ENCODE measurements at regions not wholly inside any gene's neighbourhood (a gene's known extent, or its start where the extent isn't known, plus 50 kb on each side); places are given as distances from the start of the nearest gene placed in this dataset.

- Mint-ChIP-seq H3K36me3 (no peaks in the 10 kb centered on the region), H3K27me3 (peaks cover 12% of the 10 kb centered on the region), H3K9me3 (peaks cover 0 to 6% (median 2%) of the 10 kb centered on the region in 7 donors), H3K27ac (no peak overlapping the region), H3K4me3 (no peak overlapping the region), H3K4me1 (no peaks in the 10 kb centered on the region)
- DNase-seq (no peak), ATAC-seq (ENCODE audit: low read depth in 2 of 2) (no peak)
- Histone ChIP-seq H3K27ac (ENCODE audit: insufficient read depth, low read length, poor library complexity, severe bottlenecking) (no peak overlapping the region), H3K27me3 (ENCODE audit: control insufficient read depth, insufficient read depth, low read length) (no peaks in the 10 kb centered on the region), H3K4me3 (ENCODE audit: low read depth, low read length) (no peak overlapping the region), H3K36me3 (ENCODE audit: control insufficient read depth, insufficient read depth, low read length) (no peaks in the 10 kb centered on the region), H3K4me1 (ENCODE audit: control insufficient read depth, insufficient read depth, low read length, poor library complexity, severe bottlenecking) (no peaks in the 10 kb centered on the region), H3K9me3 (ENCODE audit: control insufficient read depth in 2 of 2, low read length in 2 of 2) (no peaks in the 10 kb centered on the region)
Measured at GRCh38 chr6:18567380-18567779, 180.2 kb downstream of the RNF144B start.

GRCh38 chr6:18577491-18577890 lies 190.3 kb downstream of the RNF144B start:
- no peaks in the 10 kb centered on the region for H3K36me3 ChIP-seq (ENCODE audit: control insufficient read depth, insufficient read depth, low read length)
- ATAC-seq (ENCODE audit: low read depth in 2 of 2): no peak
- H3K27me3 Mint-ChIP-seq: peaks cover 10% of the 10 kb centered on the region

GRCh38 chr6:18579166-18579565 lies 192.0 kb downstream of the RNF144B start:
- Mint-ChIP-seq H3K36me3 (no peaks in the 10 kb centered on the region), H3K4me3 (no peak overlapping the region)
- no peak overlapping the region for H3K4me3 ChIP-seq (ENCODE audit: low read depth, low read length)

More at GRCh38 chr6:18577491-18577890, 190.3 kb downstream of the RNF144B start:
- Histone ChIP-seq H3K4me1 (ENCODE audit: control insufficient read depth, insufficient read depth, low read length, poor library complexity, severe bottlenecking) (no peaks in the 10 kb centered on the region), H3K27me3 (ENCODE audit: control insufficient read depth, insufficient read depth, low read length) (no peaks in the 10 kb centered on the region), H3K9me3 (ENCODE audit: control insufficient read depth in 2 of 2, low read length in 2 of 2) (no peaks in the 10 kb centered on the region), H3K4me3 (ENCODE audit: low read depth, low read length) (no peak overlapping the region), H3K27ac (ENCODE audit: insufficient read depth, low read length, poor library complexity, severe bottlenecking) (no peak overlapping the region)
- H3K4me1 Mint-ChIP-seq: no peaks in the 10 kb centered on the region
- no peak for DNase-seq
- no peak overlapping the region for H3K27ac Mint-ChIP-seq
- peaks cover 0 to 7% (median 4%) of the 10 kb centered on the region in 7 donors for H3K9me3 Mint-ChIP-seq
- no peaks in the 10 kb centered on the region for H3K36me3 Mint-ChIP-seq
- H3K4me3 Mint-ChIP-seq: no peak overlapping the region

DNA sequence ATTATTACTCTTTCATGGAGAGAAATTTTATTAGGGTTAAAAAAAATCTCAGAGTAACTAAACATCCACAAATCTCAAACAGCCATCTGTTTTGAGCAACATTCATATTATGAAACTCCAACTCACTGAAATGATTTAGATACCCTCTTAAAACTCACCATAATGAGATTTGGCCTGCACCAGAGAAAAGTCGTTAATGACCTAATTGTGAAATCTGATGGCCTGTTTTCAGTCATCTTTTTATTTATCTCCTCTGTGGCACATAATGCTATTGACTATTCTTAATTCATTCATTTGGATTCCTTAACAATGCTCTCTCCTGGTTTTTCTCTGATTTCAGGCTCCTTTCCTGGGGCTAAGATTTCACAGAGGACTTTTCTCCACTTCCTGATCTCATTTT lies 192.7 kb downstream of the RNF144B start:
- Histone ChIP-seq H3K27me3 (ENCODE audit: control insufficient read depth, insufficient read depth, low read length) (no peaks in the 10 kb centered on the region), H3K27ac (ENCODE audit: insufficient read depth, low read length, poor library complexity, severe bottlenecking) (no peak overlapping the region), H3K9me3 (ENCODE audit: control insufficient read depth in 2 of 2, low read length in 2 of 2) (no peaks in the 10 kb centered on the region), H3K4me1 (ENCODE audit: control insufficient read depth, insufficient read depth, low read length, poor library complexity, severe bottlenecking) (no peaks in the 10 kb centered on the region), H3K36me3 (ENCODE audit: control insufficient read depth, insufficient read depth, low read length) (no peaks in the 10 kb centered on the region), H3K4me3 (ENCODE audit: low read depth, low read length) (no peak overlapping the region)
- no peak overlapping the region for H3K4me3 Mint-ChIP-seq
- no peaks in the 10 kb centered on the region for H3K36me3 Mint-ChIP-seq
- peaks cover 5% of the 10 kb centered on the region for H3K27me3 Mint-ChIP-seq
- no peaks in the 10 kb centered on the region for H3K4me1 Mint-ChIP-seq
- DNase-seq: no peak
- peaks cover 0 to 7% (median 3%) of the 10 kb centered on the region in 7 donors for H3K9me3 Mint-ChIP-seq
- no peak for ATAC-seq (ENCODE audit: low read depth in 2 of 2)
- no peak overlapping the region for H3K27ac Mint-ChIP-seq

More at GRCh38 chr6:18579166-18579565, 192.0 kb downstream of the RNF144B start:
- Histone ChIP-seq H3K9me3 (ENCODE audit: control insufficient read depth in 2 of 2, low read length in 2 of 2) (no peaks in the 10 kb centered on the region), H3K27ac (ENCODE audit: insufficient read depth, low read length, poor library complexity, severe bottlenecking) (no peak overlapping the region), H3K36me3 (ENCODE audit: control insufficient read depth, insufficient read depth, low read length) (no peaks in the 10 kb centered on the region), H3K4me1 (ENCODE audit: control insufficient read depth, insufficient read depth, low read length, poor library complexity, severe bottlenecking) (no peaks in the 10 kb centered on the region), H3K27me3 (ENCODE audit: control insufficient read depth, insufficient read depth, low read length) (no peaks in the 10 kb centered on the region)
- Mint-ChIP-seq H3K9me3 (peaks cover 0 to 7% (median 4%) of the 10 kb centered on the region in 7 donors), H3K4me1 (no peaks in the 10 kb centered on the region), H3K27ac (no peak overlapping the region), H3K27me3 (peaks cover 10% of the 10 kb centered on the region)
- no peak for ATAC-seq (ENCODE audit: low read depth in 2 of 2)
- DNase-seq: no peak

DNA sequence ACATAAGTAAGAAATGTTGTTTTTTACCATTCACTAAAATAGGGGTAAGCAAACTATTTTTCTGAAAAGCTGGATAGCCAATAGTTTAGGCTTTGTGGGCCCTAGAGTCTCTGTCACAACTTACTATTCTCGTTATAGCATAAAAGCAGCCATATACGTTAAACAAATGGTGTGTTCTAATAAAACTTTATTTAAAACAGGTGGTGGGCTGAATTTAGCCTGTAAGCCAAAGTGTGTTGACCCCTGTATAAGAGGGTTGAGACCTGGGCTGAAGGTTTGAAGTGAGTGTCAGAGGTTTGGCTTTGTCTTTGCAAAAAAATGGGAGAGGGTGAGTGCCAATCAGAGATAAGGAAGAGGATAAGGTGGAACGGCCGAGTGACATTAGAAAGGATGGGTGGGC lies 197.2 kb downstream of the RNF144B start:
- ATAC-seq (ENCODE audit: low read depth in 2 of 2) (no peak), DNase-seq (no peak)
- Histone ChIP-seq H3K4me1 (ENCODE audit: control insufficient read depth, insufficient read depth, low read length, poor library complexity, severe bottlenecking) (no peaks in the 10 kb centered on the region), H3K36me3 (ENCODE audit: control insufficient read depth, insufficient read depth, low read length) (no peaks in the 10 kb centered on the region), H3K4me3 (ENCODE audit: low read depth, low read length) (no peak overlapping the region), H3K27ac (ENCODE audit: insufficient read depth, low read length, poor library complexity, severe bottlenecking) (no peak overlapping the region), H3K27me3 (ENCODE audit: control insufficient read depth, insufficient read depth, low read length) (no peaks in the 10 kb centered on the region), H3K9me3 (ENCODE audit: control insufficient read depth in 2 of 2, low read length in 2 of 2) (no peaks in the 10 kb centered on the region)
- Mint-ChIP-seq H3K4me1 (no peaks in the 10 kb centered on the region), H3K27me3 (no peaks in the 10 kb centered on the region), H3K9me3 (peaks cover 0 to 9% (median 0%) of the 10 kb centered on the region in 7 donors), H3K27ac (no peak overlapping the region), H3K36me3 (no peaks in the 10 kb centered on the region), H3K4me3 (no peak overlapping the region)

GRCh38 chr6:18585032-18585573 lies 198.0 kb downstream of the RNF144B start:
- DNase-seq: no peak
- peaks cover 0 to 9% (median 0%) of the 10 kb centered on the region in 7 donors for H3K9me3 Mint-ChIP-seq
- ATAC-seq (ENCODE audit: low read depth in 2 of 2): no peak
- Histone ChIP-seq H3K9me3 (ENCODE audit: control insufficient read depth in 2 of 2, low read length in 2 of 2) (no peaks in the 10 kb centered on the region), H3K4me1 (ENCODE audit: control insufficient read depth, insufficient read depth, low read length, poor library complexity, severe bottlenecking) (no peaks in the 10 kb centered on the region), H3K4me3 (ENCODE audit: low read depth, low read length) (no peak overlapping the region), H3K27me3 (ENCODE audit: control insufficient read depth, insufficient read depth, low read length) (no peaks in the 10 kb centered on the region), H3K36me3 (ENCODE audit: control insufficient read depth, insufficient read depth, low read length) (no peaks in the 10 kb centered on the region), H3K27ac (ENCODE audit: insufficient read depth, low read length, poor library complexity, severe bottlenecking) (no peak overlapping the region)
- H3K4me1 Mint-ChIP-seq: no peaks in the 10 kb centered on the region
- H3K4me3 Mint-ChIP-seq: no peak overlapping the region
- no peaks in the 10 kb centered on the region for H3K27me3 Mint-ChIP-seq
- no peaks in the 10 kb centered on the region for H3K36me3 Mint-ChIP-seq
- H3K27ac Mint-ChIP-seq: no peak overlapping the region

DNA sequence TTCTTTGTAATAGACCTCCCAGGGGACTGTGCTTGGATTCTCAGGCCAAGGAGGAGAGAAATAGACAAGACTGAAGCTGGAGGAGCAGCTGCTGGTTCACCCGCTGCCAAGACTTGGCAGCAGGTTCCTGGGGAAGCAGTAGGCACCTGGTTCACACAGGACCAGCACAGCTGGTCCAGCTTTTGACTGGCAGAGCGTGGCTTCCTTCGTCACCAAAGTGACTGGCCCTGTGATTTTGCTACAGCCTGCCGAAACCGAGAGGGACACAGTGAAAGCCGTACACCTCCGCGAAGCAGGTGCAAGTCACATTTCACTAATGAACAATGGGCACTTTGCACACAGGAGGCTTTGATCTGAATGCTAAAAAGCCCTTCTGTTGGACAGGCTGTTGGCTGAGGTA lies 199.0 kb downstream of the RNF144B start:
- no peak for ATAC-seq (ENCODE audit: low read depth in 2 of 2)
- Histone ChIP-seq H3K36me3 (ENCODE audit: control insufficient read depth, insufficient read depth, low read length) (no peaks in the 10 kb centered on the region), H3K4me1 (ENCODE audit: control insufficient read depth, insufficient read depth, low read length, poor library complexity, severe bottlenecking) (no peaks in the 10 kb centered on the region), H3K9me3 (ENCODE audit: control insufficient read depth in 2 of 2, low read length in 2 of 2) (no peaks in the 10 kb centered on the region), H3K27ac (ENCODE audit: insufficient read depth, low read length, poor library complexity, severe bottlenecking) (no peak overlapping the region), H3K27me3 (ENCODE audit: control insufficient read depth, insufficient read depth, low read length) (no peaks in the 10 kb centered on the region), H3K4me3 (ENCODE audit: low read depth, low read length) (no peak overlapping the region)
- peaks cover 0 to 9% (median 0%) of the 10 kb centered on the region in 7 donors for H3K9me3 Mint-ChIP-seq
- no peak overlapping the region for H3K27ac Mint-ChIP-seq
- DNase-seq: no peak
- no peak overlapping the region for H3K4me3 Mint-ChIP-seq
- H3K27me3 Mint-ChIP-seq: no peaks in the 10 kb centered on the region
- H3K36me3 Mint-ChIP-seq: no peaks in the 10 kb centered on the region
- H3K4me1 Mint-ChIP-seq: no peaks in the 10 kb centered on the region

GRCh38 chr6:18595774-18596530 lies 208.8 kb downstream of the RNF144B start:
- no peak overlapping the region for H3K27ac ChIP-seq (ENCODE audit: insufficient read depth, low read length, poor library complexity, severe bottlenecking)
- no peaks in the 10 kb centered on the region for H3K9me3 ChIP-seq (ENCODE audit: control insufficient read depth in 2 of 2, low read length in 2 of 2)
- no peaks in the 10 kb centered on the region for H3K36me3 Mint-ChIP-seq
- DNase-seq (peak; percentile 4 to 56 (median 8)), ATAC-seq (ENCODE audit: low read depth in 2 of 2) (peak in 1 of 2 donors; percentile 52)
- no peaks in the 10 kb centered on the region for H3K36me3 ChIP-seq (ENCODE audit: control insufficient read depth, insufficient read depth, low read length)
- H3K4me3 Mint-ChIP-seq: no peak overlapping the region
- peak overlapping the region in 1 of 3 donors; percentile 4 for H3K27ac Mint-ChIP-seq
- no peaks in the 10 kb centered on the region for H3K4me1 ChIP-seq (ENCODE audit: control insufficient read depth, insufficient read depth, low read length, poor library complexity, severe bottlenecking)
- H3K9me3 Mint-ChIP-seq: no peaks in the 10 kb centered on the region
- no peaks in the 10 kb centered on the region for H3K27me3 ChIP-seq (ENCODE audit: control insufficient read depth, insufficient read depth, low read length)
- no peak overlapping the region for H3K4me3 ChIP-seq (ENCODE audit: low read depth, low read length)
- H3K4me1 Mint-ChIP-seq: peaks cover 0 to 3% (median 1%) of the 10 kb centered on the region in 4 donors
- H3K27me3 Mint-ChIP-seq: peaks cover 4% of the 10 kb centered on the region

Data from CD4-positive, CD25-positive, alpha-beta regulatory T cell (primary cell).